H1 (cell line): ENCODE measurements at regions not wholly inside any gene's neighbourhood (a gene's known extent, or its start where the extent isn't known, plus 50 kb on each side); places are given as distances from the start of the nearest gene placed in this dataset.

Experiments used
- CTCF ChIA-PET: fragments of 300-600 bp; sonication (Branson Sonifier 250); formaldehyde crosslinking; loops from one replicate; lab custom pipeline; 2021; ENCODE audit not compliant: partially characterized antibody; lab: Charles Lee
- POLR2A ChIA-PET: fragments of 300-600 bp; sonication (Branson Sonifier 250); formaldehyde crosslinking; loops from one replicate; lab custom pipeline; 2021; ENCODE audit warnings: inconsistent platforms; ENCODE audit not compliant: partially characterized antibody; lab: Charles Lee
- DNase-seq, 2 experiments: peaks; one replicate each; pipeline versions ENCODE4 v3.0.0 to v3.0.0-alpha.2; 2010 to 2022; ENCODE audit warnings: low spot score in 2 of 2, low read depth in 1 of 2, mixed read lengths in 1 of 2
- FAIRE-seq: peaks from 2 replicates; lab custom pipeline; 2011; peaks lifted over from hg19 to GRCh38; lab: Jason Lieb, UNC
- H2AFZ ChIP-seq: 2 replicates; pipeline ENCODE4 v1.8.1; 2012; ENCODE audit warnings: low read length, inconsistent platforms
- H2AK5ac ChIP-seq: 2 replicates; pipeline ENCODE4 v1.6.1; 2013; ENCODE audit warnings: low read depth, low read length
- H2BK120ac ChIP-seq: replicated peaks from 2 replicates; pipeline ENCODE3; 2013; ENCODE audit warnings: low read depth, low read length, inconsistent platforms
- H2BK12ac ChIP-seq: 2 replicates; pipeline ENCODE4 v1.6.1; 2013; ENCODE audit warnings: low read depth, low read length
- H2BK15ac ChIP-seq: 2 replicates; pipeline ENCODE4 v1.6.1; 2013; ENCODE audit warnings: low read length
- H2BK20ac ChIP-seq: 2 replicates; pipeline ENCODE4 v1.6.1; 2013; ENCODE audit warnings: low read length
- H2BK5ac ChIP-seq: 2 replicates; pipeline ENCODE4 v1.6.1; 2013; ENCODE audit warnings: low read depth, low read length
- H3K14ac ChIP-seq: 2 replicates; pipeline ENCODE4 v1.6.1; 2013; ENCODE audit warnings: inconsistent platforms; ENCODE audit not compliant: insufficient read length
- H3K18ac ChIP-seq: 2 replicates; pipeline ENCODE4 v1.6.1; 2013; ENCODE audit warnings: low read length; ENCODE audit errors: extremely low read depth
- H3K23ac ChIP-seq: 2 replicates; pipeline ENCODE4 v1.6.1; 2013; ENCODE audit warnings: inconsistent platforms; ENCODE audit not compliant: insufficient read length
- H3K23me2 ChIP-seq: 2 replicates; pipeline ENCODE4 v1.6.1; 2013; ENCODE audit warnings: low read depth, low read length
- H3K27ac ChIP-seq: 2 replicates; pipeline ENCODE4 v1.6.1; 2011; ENCODE audit warnings: low read depth, low read length, inconsistent platforms
- H3K27me3 ChIP-seq, 4 experiments: replicated peaks in 1 of 4; 1 replicate in 1 of 4; 2 replicates in 3 of 4; pipeline versions ENCODE4 v1.6.1 to v1.8.1; 2011 to 2013; ENCODE audit warnings: low read length in 3 of 4, mild to moderate bottlenecking in 3 of 4, inconsistent platforms in 2 of 4, mixed read lengths in 2 of 4, moderate library complexity in 1 of 4; ENCODE audit not compliant: control insufficient read depth in 3 of 4, insufficient read depth in 3 of 4; ENCODE audit errors: extremely low read depth in 1 of 4
- H3K36me3 ChIP-seq, 4 experiments: 2 replicates each; pipeline versions ENCODE4 v1.6.1 to v1.8.1; 2011 to 2013; ENCODE audit warnings: mild to moderate bottlenecking in 4 of 4, low read length in 3 of 4, moderate library complexity in 2 of 4, control low read depth in 1 of 4, inconsistent platforms in 1 of 4; ENCODE audit not compliant: insufficient read depth in 4 of 4, control insufficient read depth in 2 of 4
- H3K4ac ChIP-seq: replicated peaks from 2 replicates; pipeline ENCODE3; 2013; ENCODE audit warnings: low read length, low read depth, mixed read lengths, inconsistent platforms; ENCODE audit not compliant: insufficient read length
- H3K4me1 ChIP-seq, 4 experiments: replicated peaks in 1 of 4; 1 replicate in 1 of 4; 2 replicates in 3 of 4; pipeline versions ENCODE4 v1.6.1 to v1.8.1; 2011 to 2013; ENCODE audit warnings: low read length in 3 of 4, inconsistent platforms in 2 of 4, mixed read lengths in 1 of 4; ENCODE audit not compliant: insufficient read depth in 4 of 4, control insufficient read depth in 3 of 4
- H3K4me2 ChIP-seq, 2 experiments: 2 replicates each; pipeline versions ENCODE4 v1.6.1 to v1.8.1; 2011 to 2013; ENCODE audit warnings: low read depth in 2 of 2, low read length in 2 of 2, control low read depth in 1 of 2, inconsistent platforms in 1 of 2, mild to moderate bottlenecking in 1 of 2; ENCODE audit not compliant: insufficient read depth in 1 of 2
- H3K4me3 ChIP-seq, 4 experiments: fragments of 200-600, 300-600 bp in 1 of 4; sonication (generic), shearing (Covaris generic), sonication (Bioruptor Twin) in 1 of 4; 2 replicates each; pipeline versions ENCODE4 v1.5.1 to v1.8.1; 2011 to 2016; ENCODE audit warnings: low read length in 4 of 4, low read depth in 3 of 4, control low read depth in 2 of 4, inconsistent platforms in 2 of 4, mild to moderate bottlenecking in 2 of 4, mixed read lengths in 1 of 4, moderate library complexity in 1 of 4; ENCODE audit not compliant: insufficient read depth in 2 of 4; ENCODE audit errors: extremely low read depth in 1 of 4
- H3K56ac ChIP-seq: replicated peaks from 2 replicates; pipeline ENCODE3; 2013; ENCODE audit warnings: low read depth, mild to moderate bottlenecking, mixed read lengths, low read length, inconsistent platforms; ENCODE audit not compliant: insufficient read length
- H3K79me1 ChIP-seq: 2 replicates; pipeline ENCODE4 v1.6.1; 2013; ENCODE audit warnings: low read depth, low read length, control low read depth
- H3K79me2 ChIP-seq, 2 experiments: 2 replicates each; pipeline versions ENCODE4 v1.6.1 to v1.8.1; 2012 to 2013; ENCODE audit warnings: low read length in 2 of 2, mild to moderate bottlenecking in 2 of 2, inconsistent platforms in 1 of 2; ENCODE audit not compliant: insufficient read depth in 2 of 2, control insufficient read depth in 1 of 2
- H3K9ac ChIP-seq, 4 experiments: replicated peaks in 1 of 4; 1 replicate in 1 of 4; 2 replicates in 3 of 4; pipeline versions ENCODE4 v1.6.1 to v1.8.1; 2011 to 2013; ENCODE audit warnings: low read depth in 3 of 4, low read length in 3 of 4, control low read depth in 2 of 4, mild to moderate bottlenecking in 2 of 4, moderate library complexity in 2 of 4, inconsistent platforms in 1 of 4; ENCODE audit errors: extremely low read depth in 1 of 4
- H3K9me3 ChIP-seq, 2 experiments: 2 replicates each; pipeline versions ENCODE4 v1.6.1 to v1.8.1; 2012 to 2013; ENCODE audit warnings: mild to moderate bottlenecking in 2 of 2, moderate library complexity in 2 of 2, control low read depth in 1 of 2, inconsistent platforms in 1 of 2, low read depth in 1 of 2, low read length in 1 of 2, mixed read lengths in 1 of 2; ENCODE audit not compliant: insufficient read depth in 2 of 2
- H4K20me1 ChIP-seq, 2 experiments: replicated peaks in 1 of 2; 2 replicates each; pipeline versions ENCODE3 to v1.8.1; 2011 to 2013; ENCODE audit warnings: inconsistent platforms in 2 of 2, low read length in 2 of 2, mild to moderate bottlenecking in 1 of 2; ENCODE audit not compliant: insufficient read depth in 2 of 2, control insufficient read depth in 1 of 2
- H4K5ac ChIP-seq: 2 replicates; pipeline ENCODE4 v1.6.1; 2013; ENCODE audit warnings: low read length, low read depth, mixed read lengths, inconsistent platforms; ENCODE audit not compliant: insufficient read length
- H4K8ac ChIP-seq: 2 replicates; pipeline ENCODE4 v1.8.0; 2013; ENCODE audit warnings: mild to moderate bottlenecking, moderate library complexity, low read length, inconsistent platforms; ENCODE audit not compliant: insufficient read depth; ENCODE audit errors: extremely low read depth
- H4K91ac ChIP-seq: replicated peaks from 2 replicates; pipeline ENCODE3; 2013; ENCODE audit warnings: low read length, mixed read lengths, inconsistent platforms; ENCODE audit not compliant: insufficient read length
- BCL11A ChIP-seq, 2 experiments: IDR thresholded peaks; one replicate each; pipeline ENCODE4 v1.6.1; 2011; ENCODE audit warnings: low read depth in 2 of 2, low read length in 2 of 2, mild to moderate bottlenecking in 2 of 2
- BRCA1 ChIP-seq: IDR thresholded peaks from 2 replicates; pipeline ENCODE4 v1.6.1; 2012; ENCODE audit warnings: low read depth, low read length, improper control_type of control experiment
- CBX5 ChIP-seq: fragments of 300-800, 300-1000 bp; sonication (generic); IDR thresholded peaks from 2 replicates; pipeline ENCODE4 v1.7.1; 2016; ENCODE audit warnings: antibody characterized with exemption, low read length, low read depth
- GABPA ChIP-seq: IDR thresholded peaks from 2 replicates; pipeline ENCODE4 v1.6.1; 2011; ENCODE audit warnings: mild to moderate bottlenecking, low read length, moderate library complexity, borderline replicate concordance; ENCODE audit not compliant: insufficient read depth
- GTF2F1 ChIP-seq: IDR thresholded peaks from 2 replicates; pipeline ENCODE4 v1.6.1; 2012; ENCODE audit warnings: low read depth, low read length, improper control_type of control experiment, borderline replicate concordance
- KDM4A ChIP-seq: IDR thresholded peaks from one replicate; pipeline ENCODE4 v1.7.1; 2012; ENCODE audit warnings: low read depth, mild to moderate bottlenecking, moderate library complexity, low read length, inconsistent platforms; ENCODE audit not compliant: severe bottlenecking
- MAX ChIP-seq: IDR thresholded peaks from 2 replicates; pipeline ENCODE4 v1.6.1; 2012; ENCODE audit warnings: inconsistent platforms
- RXRA ChIP-seq: IDR thresholded peaks from 2 replicates; pipeline ENCODE4 v1.6.1; 2011; ENCODE audit warnings: low read depth, mild to moderate bottlenecking, low read length, moderate library complexity; ENCODE audit not compliant: insufficient read depth
- SIRT6 ChIP-seq: IDR thresholded peaks from one replicate; pipeline ENCODE4 v1.7.1; 2012; ENCODE audit warnings: low read length, inconsistent platforms
- SRF ChIP-seq: IDR thresholded peaks from 2 replicates; pipeline ENCODE4 v1.6.1; 2011; ENCODE audit warnings: mild to moderate bottlenecking, low read depth, low read length, moderate library complexity
- TAF1 ChIP-seq: IDR thresholded peaks from 2 replicates; pipeline ENCODE4 v1.6.1; 2011; ENCODE audit warnings: mild to moderate bottlenecking, low read depth, low read length
- WGBS, 2 experiments: shearing (Covaris generic) in 1 of 2; methylation state at CpG; one replicate each; pipeline versions ENCODE4 v1.1.6 to v1.1.7; 2013 to 2015; ENCODE audit warnings: low lambda C conversion rate in 2 of 2, mixed read lengths in 2 of 2, inconsistent platforms in 1 of 2, low coverage in 1 of 2, missing lambda C conversion rate in 1 of 2; ENCODE audit not compliant: insufficient replicate concordance in 2 of 2, insufficient coverage in 1 of 2, insufficient read length in 1 of 2; ENCODE audit errors: extremely low coverage in 1 of 2, missing lambda C conversion rate in 1 of 2; 5-methylcytosine and 5-hydroxymethylcytosine counted together
- TF ChIP-seq, protein P1 (sequence below): IDR thresholded peaks from 2 replicates; pipeline ENCODE4 v1.6.1; 2012; ENCODE audit warnings: low read length, inconsistent platforms

GRCh38 chr2:126784045-126784444, 114.6 kb upstream of the TEX51 start:
- Histone ChIP-seq H3K9me3 (no peaks in the 10 kb centered on the region), H2AK5ac (no peak overlapping the region), H2BK20ac (no peak overlapping the region), H2AFZ (no peak overlapping the region), H3K79me2 (no peaks in the 10 kb centered on the region), H3K18ac (no peak overlapping the region), H3K79me1 (no peaks in the 10 kb centered on the region), H2BK120ac (no peak overlapping the region), H3K4me2 (no peak overlapping the region), H3K27me3 (no peaks in the 10 kb centered on the region), H4K91ac (no peak overlapping the region), H3K14ac (no peak overlapping the region), H3K36me3 (no peaks in the 10 kb centered on the region), H2BK5ac (no peak overlapping the region), H3K56ac (no peak overlapping the region), H3K4ac (no peak overlapping the region), H3K27ac (no peak overlapping the region), H2BK15ac (no peak overlapping the region), H3K4me3 (no peak overlapping the region), H3K4me1 (peaks cover 0 to under 1% (median 0%) of the 10 kb centered on the region in 4 experiments; a peak in 1 of 7 replicates), H4K5ac (no peak overlapping the region), H2BK12ac (no peak overlapping the region), H4K8ac (no peak overlapping the region), H4K20me1 (no peaks in the 10 kb centered on the region), H3K9ac (no peak overlapping the region), H3K23me2 (no peaks in the 10 kb centered on the region), H3K23ac (no peak overlapping the region)
- WGBS, 2 experiments, result 92% methylated on average over 6 of the region's 6 CpGs; no CpG with 5 or more reads in 1 of the 2 experiments
- TF ChIP-seq SRF (no peak), KDM4A (no peak), GTF2F1 (no peak), GABPA (no peak), TAF1 (no peak), BCL11A (IDR thresholded peaks at IDR 0.05; ENCODE audit: low read depth in 2 of 2, low read length in 2 of 2) (no peak), CBX5 (no peak), MAX (no peak), SIRT6 (no peak), RXRA (no peak), BRCA1 (no peak)
- TF ChIP-seq, protein P1, sequence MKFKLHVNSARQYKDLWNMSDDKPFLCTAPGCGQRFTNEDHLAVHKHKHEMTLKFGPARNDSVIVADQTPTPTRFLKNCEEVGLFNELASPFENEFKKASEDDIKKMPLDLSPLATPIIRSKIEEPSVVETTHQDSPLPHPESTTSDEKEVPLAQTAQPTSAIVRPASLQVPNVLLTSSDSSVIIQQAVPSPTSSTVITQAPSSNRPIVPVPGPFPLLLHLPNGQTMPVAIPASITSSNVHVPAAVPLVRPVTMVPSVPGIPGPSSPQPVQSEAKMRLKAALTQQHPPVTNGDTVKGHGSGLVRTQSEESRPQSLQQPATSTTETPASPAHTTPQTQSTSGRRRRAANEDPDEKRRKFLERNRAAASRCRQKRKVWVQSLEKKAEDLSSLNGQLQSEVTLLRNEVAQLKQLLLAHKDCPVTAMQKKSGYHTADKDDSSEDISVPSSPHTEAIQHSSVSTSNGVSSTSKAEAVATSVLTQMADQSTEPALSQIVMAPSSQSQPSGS, result no peak
- ChIA-PET POLR2A (no interaction called here), CTCF (interaction anchor here (0.6 to 1.7 kb wide), 5 partner anchors 8 to 256 kb away, joined by 3 to 6 read pairs (median 4); no protein-coding TSS in a partner anchor)
- no peak for FAIRE-seq
- DNase-seq, result no peak
